ENCODE measurements at regions not wholly inside any gene's neighbourhood (a gene's known extent, or its start where the extent isn't known, plus 50 kb on each side); places are given as distances from the start of the nearest gene placed in this dataset.

- Histone ChIP-seq H3K27me3 (ENCODE audit: insufficient read depth, low read length, poor library complexity) (no peaks in the 10 kb centered on the region), H3K4me3 (ENCODE audit: low read depth in 1 of 2, low read length in 2 of 2) (no peak overlapping the region), H3K4me2 (ENCODE audit: insufficient read depth, low read length) (no peak overlapping the region), H2AFZ (ENCODE audit: low read depth, low read length) (no peak overlapping the region), H4K20me1 (ENCODE audit: insufficient read depth, low read length) (no peaks in the 10 kb centered on the region), H3K9ac (ENCODE audit: low read depth, low read length) (no peak overlapping the region), H3K9me3 (ENCODE audit: insufficient read depth, low read length, severe bottlenecking) (no peaks in the 10 kb centered on the region), H3K79me2 (ENCODE audit: insufficient read depth, low read length) (no peaks in the 10 kb centered on the region), H3K4me1 (ENCODE audit: insufficient read depth, low read length) (no peaks in the 10 kb centered on the region), H3K36me3 (ENCODE audit: insufficient read depth, low read length) (no peaks in the 10 kb centered on the region), H3K27ac (ENCODE audit: low read length) (no peak overlapping the region)
- TF ChIP-seq CTCF (IDR thresholded peaks at IDR 0.05; ENCODE audit: borderline replicate concordance, extremely low read depth, low read length, poor library complexity, severe bottlenecking) = no peak
- no peak for TF ChIP-seq EZH2 (IDR thresholded peaks at IDR 0.05; ENCODE audit: borderline replicate concordance, low read depth, low read length, severe bottlenecking)
- DNase-seq (no peak), ATAC-seq (ENCODE audit: insufficient read depth, low read depth) (no peak)
Observed at GRCh38 chr6:99093456-99094190, 145.9 kb upstream of the FBXL4 start.

GRCh38 chr6:99092461-99092860 is 144.7 kb upstream of the FBXL4 start:
- no peak overlapping the region for H3K9ac ChIP-seq (ENCODE audit: low read depth, low read length)
- H3K4me3 ChIP-seq (ENCODE audit: low read depth in 1 of 2, low read length in 2 of 2) = no peak overlapping the region
- H2AFZ ChIP-seq (ENCODE audit: low read depth, low read length) = no peak overlapping the region
- no peak for TF ChIP-seq CTCF (IDR thresholded peaks at IDR 0.05; ENCODE audit: borderline replicate concordance, extremely low read depth, low read length, poor library complexity, severe bottlenecking)
- no peak for TF ChIP-seq EZH2 (IDR thresholded peaks at IDR 0.05; ENCODE audit: borderline replicate concordance, low read depth, low read length, severe bottlenecking)
- no peaks in the 10 kb centered on the region for H3K79me2 ChIP-seq (ENCODE audit: insufficient read depth, low read length)
- H3K9me3 ChIP-seq (ENCODE audit: insufficient read depth, low read length, severe bottlenecking) = no peaks in the 10 kb centered on the region
- H3K4me1 ChIP-seq (ENCODE audit: insufficient read depth, low read length) = no peaks in the 10 kb centered on the region
- no peaks in the 10 kb centered on the region for H3K36me3 ChIP-seq (ENCODE audit: insufficient read depth, low read length)
- no peak for ATAC-seq (ENCODE audit: insufficient read depth, low read depth)
- no peaks in the 10 kb centered on the region for H4K20me1 ChIP-seq (ENCODE audit: insufficient read depth, low read length)
- H3K4me2 ChIP-seq (ENCODE audit: insufficient read depth, low read length) = no peak overlapping the region
- no peaks in the 10 kb centered on the region for H3K27me3 ChIP-seq (ENCODE audit: insufficient read depth, low read length, poor library complexity)
- no peak for DNase-seq
- H3K27ac ChIP-seq (ENCODE audit: low read length) = no peak overlapping the region

- no peak overlapping the region for H3K4me3 ChIP-seq (ENCODE audit: low read depth in 1 of 2, low read length in 2 of 2)
- H3K9ac ChIP-seq (ENCODE audit: low read depth, low read length) = no peak overlapping the region
- no peaks in the 10 kb centered on the region for H4K20me1 ChIP-seq (ENCODE audit: insufficient read depth, low read length)
- no peaks in the 10 kb centered on the region for H3K4me1 ChIP-seq (ENCODE audit: insufficient read depth, low read length)
- no peak overlapping the region for H3K4me2 ChIP-seq (ENCODE audit: insufficient read depth, low read length)
- DNase-seq (no peak), ATAC-seq (ENCODE audit: insufficient read depth, low read depth) (no peak)
- H3K9me3 ChIP-seq (ENCODE audit: insufficient read depth, low read length, severe bottlenecking) = no peaks in the 10 kb centered on the region
- H3K36me3 ChIP-seq (ENCODE audit: insufficient read depth, low read length) = no peaks in the 10 kb centered on the region
- H3K27ac ChIP-seq (ENCODE audit: low read length) = no peak overlapping the region
- no peaks in the 10 kb centered on the region for H3K27me3 ChIP-seq (ENCODE audit: insufficient read depth, low read length, poor library complexity)
- H2AFZ ChIP-seq (ENCODE audit: low read depth, low read length) = no peak overlapping the region
- H3K79me2 ChIP-seq (ENCODE audit: insufficient read depth, low read length) = no peaks in the 10 kb centered on the region
- TF ChIP-seq EZH2 (IDR thresholded peaks at IDR 0.05; ENCODE audit: borderline replicate concordance, low read depth, low read length, severe bottlenecking) (no peak), CTCF (IDR thresholded peaks at IDR 0.05; ENCODE audit: borderline replicate concordance, extremely low read depth, low read length, poor library complexity, severe bottlenecking) (no peak)
Observed at GRCh38 chr6:99091985-99092384, 144.2 kb upstream of the FBXL4 start.
